ENCODE measurements at regions not wholly inside any gene's neighbourhood (a gene's known extent, or its start where the extent isn't known, plus 50 kb on each side); places are given as distances from the start of the nearest gene placed in this dataset.

- no peak for DNase-seq
Measured at GRCh38 chr3:72586694-72587093, 261.6 kb downstream of the SHQ1 start.

DNA sequence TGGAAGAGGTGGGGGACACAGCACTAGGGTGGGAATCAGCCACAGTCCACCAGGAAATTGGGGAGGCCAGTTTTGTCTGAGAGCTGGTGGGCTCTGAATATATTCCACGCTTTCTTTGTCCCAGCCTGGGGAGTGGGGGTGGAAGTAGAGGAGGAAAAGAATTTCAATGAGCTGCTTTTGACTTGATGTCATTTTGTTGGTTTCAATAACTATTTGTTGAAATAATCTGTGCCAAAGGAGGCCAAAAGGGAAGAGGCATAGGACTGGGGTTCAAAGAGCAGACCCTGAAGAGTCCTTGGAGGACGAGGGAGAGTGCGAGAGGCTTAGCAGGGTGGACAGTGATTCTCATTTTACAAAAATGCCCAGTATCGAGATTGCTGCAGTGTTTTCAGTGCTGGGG lies 262.3 kb downstream of the SHQ1 start:
- no peak for DNase-seq

DNA sequence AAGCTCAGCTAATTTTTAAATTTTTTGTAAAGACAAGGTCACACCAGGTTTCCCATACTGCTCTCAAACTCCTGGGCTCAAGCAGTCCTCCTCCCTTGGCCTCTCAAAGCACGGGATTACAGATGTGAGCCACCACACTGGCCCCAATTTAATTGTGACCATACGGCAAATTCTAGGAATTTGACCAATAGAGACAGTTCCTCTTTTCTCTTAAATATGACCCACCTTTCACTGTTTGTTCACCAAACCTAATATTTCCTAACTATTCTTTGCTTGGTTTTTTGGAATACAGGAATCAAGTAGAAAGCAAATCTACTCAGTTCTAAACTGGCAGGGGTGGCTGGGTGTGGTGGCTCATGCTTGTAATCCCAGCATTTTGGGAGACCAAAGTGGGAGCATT lies 264.0 kb downstream of the SHQ1 start:
- no peak for DNase-seq

DNA sequence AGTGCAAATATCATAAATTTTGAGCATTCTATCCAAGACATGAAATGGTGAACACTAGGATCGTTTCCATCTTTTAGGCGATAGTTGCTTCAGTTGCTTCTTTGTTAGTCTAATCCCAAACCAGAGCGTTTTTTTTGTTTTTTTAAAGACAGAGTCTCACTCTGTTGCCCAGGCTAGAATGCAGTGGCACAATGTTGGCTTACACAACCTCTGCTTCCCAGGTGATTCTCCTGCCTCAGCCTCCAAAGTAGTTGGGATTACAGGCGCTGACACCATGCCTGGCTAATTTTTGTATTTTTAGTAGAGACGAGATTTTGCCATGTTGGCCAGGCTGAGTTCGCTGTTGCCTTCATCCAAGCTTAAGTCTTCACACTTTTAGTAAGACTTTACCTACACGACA lies 265.3 kb downstream of the SHQ1 start:
- no peak for DNase-seq

DNA sequence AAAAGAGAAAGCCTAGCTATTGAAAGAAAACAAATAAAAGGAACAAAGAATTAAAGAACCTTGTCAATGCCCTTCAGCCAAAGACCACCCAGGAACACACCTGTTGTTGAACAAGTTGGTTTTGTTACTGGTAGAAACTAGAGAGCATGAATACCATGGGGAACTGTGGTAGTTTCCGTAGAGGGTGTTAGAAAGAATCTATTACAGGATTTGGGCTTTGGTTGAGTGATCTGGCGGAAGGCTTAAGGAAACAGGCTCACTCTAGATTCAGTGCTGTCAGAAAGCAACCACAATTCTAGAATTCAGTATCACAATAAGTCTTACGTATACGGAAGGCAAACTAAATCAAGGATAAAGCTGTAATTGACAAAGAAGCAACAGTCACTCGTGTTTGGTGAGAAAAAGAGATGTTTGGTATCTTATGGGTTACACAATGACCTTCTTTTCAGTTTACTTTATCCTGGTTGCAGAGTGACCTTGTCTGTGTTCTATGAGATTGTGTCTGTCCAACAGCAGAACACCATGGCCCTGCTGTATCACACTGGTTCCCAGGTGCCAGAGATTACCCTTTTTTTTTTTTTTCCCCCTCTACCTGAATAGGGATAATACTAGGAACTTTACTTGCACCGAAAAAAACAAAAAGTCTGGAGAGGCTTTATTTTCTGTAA lies 265.9 kb downstream of the SHQ1 start:
- no peak for DNase-seq

- no peak for DNase-seq
Measured at GRCh38 chr3:72580900-72581299, 267.3 kb downstream of the SHQ1 start.

- no peak for DNase-seq
Measured at GRCh38 chr3:72580246-72580756, 267.9 kb downstream of the SHQ1 start.

DNA sequence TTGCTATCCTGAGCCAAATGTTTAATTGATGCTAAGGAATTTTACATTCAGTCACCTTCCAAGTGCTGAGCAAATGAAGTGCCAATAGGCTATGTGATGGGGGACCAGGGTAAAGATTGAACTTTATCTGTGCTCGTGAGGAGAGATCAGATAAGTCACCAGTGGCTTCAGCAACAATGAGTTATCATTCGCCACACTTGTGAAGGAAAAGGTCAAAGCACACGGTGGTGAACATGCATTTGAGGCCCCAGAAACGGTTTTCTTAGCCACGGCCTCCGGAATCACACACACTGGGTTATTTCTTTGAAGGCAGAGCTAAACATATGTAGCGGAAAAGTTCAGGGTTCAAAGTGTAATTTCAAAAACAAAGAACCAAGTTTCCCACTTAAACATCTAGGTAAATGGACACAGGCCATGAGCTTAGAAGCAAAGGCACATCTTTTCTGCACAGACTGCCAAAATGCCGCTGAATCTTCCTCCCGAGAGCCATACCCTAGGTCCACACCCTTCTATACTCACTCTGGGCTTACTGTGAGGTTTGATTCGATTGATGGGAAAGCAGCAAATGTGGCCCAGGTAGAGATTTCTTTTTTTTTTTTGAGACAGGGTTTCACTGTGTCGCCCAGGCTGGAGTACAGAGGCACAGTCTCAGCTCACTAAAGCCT lies 268.5 kb downstream of the SHQ1 start:
- DNase-seq = no peak

GRCh38 chr3:72579191-72579580 lies 269.1 kb downstream of the SHQ1 start:
- DNase-seq = no peak

- no peak for DNase-seq
Measured at GRCh38 chr3:72577190-72577589, 271.1 kb downstream of the SHQ1 start.

GRCh38 chr3:72576563-72576962 lies 271.7 kb downstream of the SHQ1 start:
- DNase-seq = no peak

DNA sequence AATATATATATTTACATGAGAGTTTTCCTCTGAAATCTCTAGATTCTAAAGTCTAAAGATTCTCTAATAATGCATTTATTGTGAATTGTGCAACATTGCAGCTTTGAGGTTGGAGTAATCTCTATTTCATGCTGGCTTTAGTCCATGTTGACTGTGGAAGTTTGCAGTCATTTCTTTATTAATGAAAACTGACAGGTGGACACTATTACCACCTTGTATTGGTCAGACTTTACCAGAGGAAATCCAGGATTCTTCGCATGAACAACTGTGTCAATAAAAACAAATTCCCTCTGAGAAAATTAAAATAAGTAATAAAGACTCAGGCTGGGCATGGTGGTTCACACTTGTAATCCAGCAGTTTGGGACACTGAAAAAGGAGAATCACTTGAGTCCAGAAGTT lies 274.1 kb downstream of the SHQ1 start:
- DNase-seq = no peak

GRCh38 chr3:72573051-72573450 lies 275.2 kb downstream of the SHQ1 start:
- DNase-seq = no peak

DNA sequence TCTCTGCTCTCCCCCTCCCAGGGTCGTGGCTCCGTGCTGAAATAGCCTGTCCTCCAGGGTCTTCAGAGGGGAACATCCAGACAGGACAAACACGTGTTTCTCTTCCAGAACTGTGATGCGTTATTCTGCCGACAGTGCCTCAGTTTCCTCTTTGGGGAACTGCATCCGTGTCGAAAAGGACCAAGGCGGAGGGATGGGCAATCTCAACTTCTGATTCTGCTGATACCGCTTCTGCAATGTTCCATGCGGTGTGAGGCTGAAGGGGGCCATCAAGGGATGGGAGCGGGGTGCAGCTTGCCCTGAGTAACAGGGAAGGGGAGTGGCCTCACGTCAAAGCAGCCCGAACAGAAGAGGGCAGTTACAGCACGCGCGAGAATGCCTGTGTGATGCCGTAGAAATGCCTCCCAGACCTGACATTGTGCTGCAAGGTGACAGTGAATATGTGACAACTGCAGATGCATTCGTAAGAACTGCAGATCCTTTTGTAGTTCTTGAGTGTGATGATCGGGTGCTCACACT lies 275.7 kb downstream of the SHQ1 start:
- DNase-seq = no peak

- DNase-seq = no peak
Measured at GRCh38 chr3:72571638-72572114, 276.6 kb downstream of the SHQ1 start.

GRCh38 chr3:72571052-72571451 lies 277.2 kb downstream of the SHQ1 start:
- no peak for DNase-seq

DNA sequence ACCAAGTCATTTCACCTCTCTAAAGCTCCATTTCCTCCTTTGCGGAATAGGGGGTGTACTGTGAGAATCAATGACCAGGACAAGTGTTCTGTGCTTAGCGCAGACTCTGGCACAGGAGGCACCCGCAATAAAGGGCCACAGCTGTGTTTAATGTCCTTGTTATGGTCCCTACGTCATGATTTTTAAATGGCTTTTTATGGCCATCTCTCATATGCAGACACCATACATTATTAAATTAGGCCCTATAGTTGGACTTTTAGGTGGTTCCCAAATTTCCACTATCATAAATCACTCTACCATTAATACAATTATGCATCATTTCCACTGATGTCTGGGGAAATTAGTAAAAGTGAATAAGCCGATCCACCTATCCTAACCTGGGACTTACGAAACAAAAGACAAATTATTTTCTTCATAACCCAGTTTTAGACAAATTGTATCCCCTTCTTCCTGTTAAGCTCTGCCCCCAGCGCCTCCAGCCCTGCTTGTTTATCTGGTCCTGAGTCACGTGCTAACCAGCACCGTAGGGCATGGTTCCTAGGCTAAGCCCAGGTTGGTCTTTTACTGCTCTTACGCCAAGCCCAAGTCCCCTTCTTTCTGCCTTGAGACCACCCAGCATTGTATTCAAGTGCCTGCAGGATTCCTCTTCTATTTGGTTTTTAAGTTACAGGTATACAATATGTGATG lies 278.3 kb downstream of the SHQ1 start:
- peak; percentile 3 to 22 for DNase-seq

DNA sequence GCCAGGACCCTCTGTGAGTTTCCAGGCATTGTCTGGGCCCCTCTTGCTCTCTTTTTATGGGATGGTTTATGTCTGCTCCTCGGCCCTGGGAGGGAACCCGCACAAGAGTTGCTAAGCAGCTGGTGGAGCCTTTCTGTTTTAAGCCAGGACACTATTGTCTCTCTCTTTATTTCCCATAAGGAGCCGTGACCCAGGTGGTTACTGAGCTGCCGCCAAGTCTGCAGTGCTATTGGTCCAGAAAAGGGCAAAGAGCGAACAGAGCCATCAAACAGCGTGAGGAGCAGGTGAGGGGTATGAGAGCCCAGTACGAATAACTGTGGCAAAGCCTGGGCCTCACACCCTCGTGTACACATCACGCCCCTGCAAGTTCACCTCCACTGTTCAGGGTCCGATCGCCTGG lies 280.2 kb downstream of the SHQ1 start:
- peak in 1 of 2 experiments; percentile 33 for DNase-seq

- DNase-seq = no peak
Measured at GRCh38 chr3:72567474-72567873, 280.8 kb downstream of the SHQ1 start.

- DNase-seq = no peak
Measured at GRCh38 chr3:72565593-72565992, 282.7 kb downstream of the SHQ1 start.

DNA sequence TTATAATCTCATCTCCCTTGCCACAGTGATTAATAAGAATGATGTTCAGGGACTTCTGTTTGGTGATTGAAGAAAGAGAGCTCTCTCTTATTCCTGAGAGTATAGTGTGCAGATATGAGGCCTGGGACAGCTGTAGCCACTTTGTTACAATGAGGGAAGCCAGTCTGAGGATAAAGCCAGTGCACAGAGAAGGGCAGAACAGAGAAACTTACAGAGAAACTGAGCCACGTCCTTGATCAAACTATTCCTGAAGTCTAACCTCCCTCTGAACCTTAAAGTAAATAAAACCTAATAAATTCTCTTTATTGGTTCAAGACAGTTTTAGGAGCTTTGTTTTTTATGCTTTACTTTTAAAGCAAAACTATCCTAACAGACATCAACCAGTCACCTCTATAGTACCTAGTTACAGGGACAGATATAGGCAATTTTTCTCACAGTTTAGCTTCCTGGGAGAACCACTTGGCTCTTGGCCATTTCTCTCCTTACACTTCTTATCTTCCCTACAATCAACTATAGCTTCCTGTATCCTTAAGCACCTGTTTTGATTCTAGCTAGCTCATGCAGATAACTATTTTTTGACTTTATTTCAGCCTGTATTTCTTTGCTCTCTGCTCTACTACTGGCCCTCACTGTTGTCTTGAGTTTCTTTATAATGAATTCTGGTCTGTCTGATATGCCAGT lies 284.4 kb downstream of the SHQ1 start:
- no peak for DNase-seq

- DNase-seq = no peak
Measured at GRCh38 chr3:72560846-72561675, 287.2 kb downstream of the SHQ1 start.

Data from SHP77 (cell line).